HEK293T (cell line): ENCODE measurements at regions not wholly inside any gene's neighbourhood (a gene's known extent, or its start where the extent isn't known, plus 50 kb on each side); places are given as distances from the start of the nearest gene placed in this dataset.

Source experiments
- CTCF ChIA-PET: fragments of 350-600 bp; formaldehyde crosslinking; extraction: SDS; loops from one replicate; lab custom pipeline; 2021; ENCODE audit warnings: antibody characterized with exemption, inconsistent platforms; lab: Yijun Ruan, JAX
- POLR2A ChIA-PET: fragments of 350-600 bp; formaldehyde crosslinking; extraction: SDS; loops from one replicate; lab custom pipeline; 2020; ENCODE audit warnings: antibody characterized with exemption, inconsistent platforms; lab: Yijun Ruan, JAX
- DNase-seq: peaks from one replicate; pipeline ENCODE4 v3.0.0; 2012; ENCODE audit warnings: mixed read lengths; ENCODE audit errors: extremely low spot score
- ARNT ChIP-seq: fragments of 450-650 bp; IDR thresholded peaks from 2 replicates; pipeline ENCODE4 v1.6.1; 2017; ENCODE audit warnings: mild to moderate bottlenecking
- BHLHE40 ChIP-seq: fragments of 450-650 bp; IDR thresholded peaks from 2 replicates; pipeline ENCODE4 v1.6.1; 2016; ENCODE audit warnings: mild to moderate bottlenecking, moderate library complexity, borderline replicate concordance
- CTBP1 ChIP-seq: fragments of 450-650 bp; IDR thresholded peaks from 2 replicates; pipeline ENCODE4 v1.6.1; 2016; ENCODE audit warnings: borderline replicate concordance
- ELF4 ChIP-seq: fragments of 450-650 bp; IDR thresholded peaks from 2 replicates; pipeline ENCODE4 v1.6.1; 2017; ENCODE audit warnings: antibody characterized with exemption
- FOXA1 ChIP-seq: fragments of 450-650 bp; IDR thresholded peaks from 2 replicates; pipeline ENCODE4 v1.6.1; 2016; ENCODE audit warnings: mild to moderate bottlenecking
- FOXK2 ChIP-seq: fragments of 450-650 bp; IDR thresholded peaks from 2 replicates; pipeline ENCODE4 v1.6.1; 2016; ENCODE audit warnings: mild to moderate bottlenecking
- FOXM1 ChIP-seq: fragments of 450-650 bp; IDR thresholded peaks from 2 replicates; pipeline ENCODE4 v1.6.1; 2017; ENCODE audit warnings: mild to moderate bottlenecking, borderline replicate concordance
- HDGF ChIP-seq: fragments of 450-650 bp; IDR thresholded peaks from 2 replicates; pipeline ENCODE4 v1.6.1; 2017; ENCODE audit warnings: antibody characterized with exemption, borderline replicate concordance
- L3MBTL2 ChIP-seq: fragments of 450-650 bp; conservative IDR thresholded peaks from 2 replicates; pipeline ENCODE4 v1.6.1; 2016; ENCODE audit warnings: mild to moderate bottlenecking
- LEF1 ChIP-seq: fragments of 450-650 bp; IDR thresholded peaks from 2 replicates; pipeline ENCODE4 v1.6.1; 2017; ENCODE audit warnings: mild to moderate bottlenecking, borderline replicate concordance
- NFRKB ChIP-seq: fragments of 450-650 bp; IDR thresholded peaks from 2 replicates; pipeline ENCODE4 v1.6.1; 2016; ENCODE audit warnings: mild to moderate bottlenecking, moderate library complexity
- PKNOX1 ChIP-seq: fragments of 450-650 bp; IDR thresholded peaks from 2 replicates; pipeline ENCODE4 v1.6.1; 2016
- SP1 ChIP-seq: fragments of 450-650 bp; IDR thresholded peaks from 2 replicates; pipeline ENCODE4 v1.6.1; 2017
- SUZ12 ChIP-seq: fragments of 450-650 bp; IDR thresholded peaks from 2 replicates; pipeline ENCODE4 v1.6.1; 2016; ENCODE audit warnings: mild to moderate bottlenecking
- TARDBP ChIP-seq: fragments of 450-650 bp; IDR thresholded peaks from 2 replicates; pipeline ENCODE4 v1.6.1; 2016
- ZNF384 ChIP-seq: fragments of 450-650 bp; IDR thresholded peaks from 2 replicates; pipeline ENCODE4 v1.6.1; 2016

GRCh38 chr20:39458452-39458851 lies 496.3 kb downstream of the DHX35 start:
- no peak for DNase-seq
- TF ChIP-seq LEF1, result no peak
- TF ChIP-seq FOXM1, result no peak
- no peak for TF ChIP-seq HDGF
- TF ChIP-seq SUZ12, result no peak
- TF ChIP-seq SP1, result no peak
- TF ChIP-seq TARDBP, result no peak
- TF ChIP-seq BHLHE40, result no peak
- no peak for TF ChIP-seq CTBP1
- ChIA-PET POLR2A (no interaction called here), CTCF (no interaction called here)

- no peak for TF ChIP-seq FOXK2
- no peak for TF ChIP-seq BHLHE40
- no peak for TF ChIP-seq ARNT
- ChIA-PET CTCF (interaction anchor here (0.6 kb wide), 1 partner anchor 189 kb away, joined by 4 read pairs; no protein-coding TSS in a partner anchor), POLR2A (no interaction called here)
- DNase-seq, result no peak
These were observed 491.7 kb downstream of the DHX35 start for GRCh38 chr20:39453890-39454289.

GRCh38 chr20:39452583-39453340 lies 490.6 kb downstream of the DHX35 start:
- ChIA-PET POLR2A (no interaction called here), CTCF (no interaction called here)
- TF ChIP-seq CTBP1 (no peak), FOXA1 (no peak), HDGF (no peak), FOXK2 (no peak), BHLHE40 (no peak), NFRKB (no peak), ELF4 (no peak), PKNOX1 (no peak), TARDBP (no peak), ARNT (no peak), FOXM1 (no peak), ZNF384 (no peak), L3MBTL2 (no peak), SUZ12 (no peak), SP1 (no peak), LEF1 (no peak)
- no peak for DNase-seq

- ChIA-PET CTCF (no interaction called here), POLR2A (no interaction called here)
- TF ChIP-seq BHLHE40, result no peak
- no peak for TF ChIP-seq FOXA1
- no peak for TF ChIP-seq HDGF
- TF ChIP-seq SUZ12, result no peak
- TF ChIP-seq PKNOX1, result no peak
- no peak for DNase-seq
These were observed 489.2 kb downstream of the DHX35 start for GRCh38 chr20:39451386-39451785.

- ChIA-PET CTCF (no interaction called here), POLR2A (no interaction called here)
- DNase-seq, result no peak
- TF ChIP-seq PKNOX1 (no peak), HDGF (no peak), BHLHE40 (no peak), TARDBP (no peak), FOXM1 (no peak), FOXK2 (no peak), ZNF384 (no peak), SP1 (no peak), ARNT (no peak), NFRKB (no peak), FOXA1 (no peak), SUZ12 (no peak), L3MBTL2 (no peak), LEF1 (no peak), ELF4 (no peak), CTBP1 (no peak)
These were observed 484.3 kb downstream of the DHX35 start for GRCh38 chr20:39446397-39446796.

- CTCF ChIA-PET, result no interaction called here
- no peak for DNase-seq
- TF ChIP-seq NFRKB (no peak), LEF1 (no peak), BHLHE40 (no peak), FOXM1 (no peak), TARDBP (no peak), FOXA1 (no peak), SUZ12 (no peak), L3MBTL2 (no peak), ZNF384 (no peak), CTBP1 (no peak)
- POLR2A ChIA-PET, result no interaction called here
These were observed 483.0 kb downstream of the DHX35 start for GRCh38 chr20:39445095-39445494.
